Stomach (tissue), 8 donors: ENCODE measurements at regions not wholly inside any gene's neighbourhood (a gene's known extent, or its start where the extent isn't known, plus 50 kb on each side); places are given as distances from the start of the nearest gene placed in this dataset.

Experiments used
- DNase-seq, 2 donors: peaks; one replicate each; pipeline versions ENCODE4 v3.0.0 to v3.0.0-alpha.2; 2013 to 2019
- H3K27ac ChIP-seq, 5 donors: fragments of 200-600 bp in 4 of 5; sonication (generic) in 4 of 5; one replicate each; pipeline ENCODE4 v1.5.1; 2013 to 2019; ENCODE audit warnings: mild to moderate bottlenecking in 1 of 5, moderate library complexity in 1 of 5
- H3K27me3 ChIP-seq, 3 donors: fragments of 200-600 bp; sonication (generic); one replicate each; pipeline ENCODE4 v1.5.1; 2017 to 2019; ENCODE audit warnings: mixed run types in 1 of 3
- H3K36me3 ChIP-seq, 4 donors: fragments of 200-600 bp; sonication (generic); 1 replicate in 3 of 4; 2 replicates in 1 of 4; pipeline ENCODE4 v1.5.1; 2016 to 2019
- H3K4me1 ChIP-seq, 4 donors: fragments of 200-600 bp; sonication (generic); one replicate each; pipeline ENCODE4 v1.5.1; 2016 to 2019
- H3K4me3 ChIP-seq, 4 donors: fragments of 200-600 bp; sonication (generic) in 3 of 4; one replicate each; pipeline ENCODE4 v1.5.1; 2016 to 2019; ENCODE audit warnings: mild to moderate bottlenecking in 1 of 4
- H3K9me3 ChIP-seq, 4 donors: fragments of 200-600 bp; sonication (generic); one replicate each; pipeline ENCODE4 v1.5.1; 2016 to 2019
- EP300 ChIP-seq: sonication (generic); formaldehyde crosslinking; IDR thresholded peaks from one replicate; pipeline ENCODE4 v1.6.1; 2017; ENCODE audit warnings: antibody characterized with exemption
- POLR2A ChIP-seq, 4 donors: fragments of 450-650 bp; IDR thresholded peaks; one replicate each; pipeline ENCODE4 v1.6.1; 2016; ENCODE audit warnings: antibody characterized with exemption in 4 of 4, control low read depth in 2 of 4, mild to moderate bottlenecking in 1 of 4, moderate library complexity in 1 of 4
- POLR2AphosphoS5 ChIP-seq, 3 donors: sonication (generic); formaldehyde crosslinking; IDR thresholded peaks; one replicate each; pipeline ENCODE4 v1.6.1; 2016; ENCODE audit warnings: antibody characterized with exemption in 3 of 3
- WGBS, 5 donors: extraction: QIAGEN DNeasy Blood & Tissue Kit in 3 of 5; methylation state at CpG; one replicate each; pipeline versions ENCODE4 v1.1.5 to v1.1.7; 2013 to 2018; 5-methylcytosine and 5-hydroxymethylcytosine counted together
- intact Hi-C: fragments of 100-400 bp; cut with DNase I; formaldehyde crosslinking; loops from one replicate; pipeline ENCODE4 v1.15.1; 2023; ENCODE audit warnings: low total_unique reads
- TF ChIP-seq, protein P1 (sequence below), 7 experiments: fragments of 450-650 bp in 4 of 7; fragments of 200-600 bp in 3 of 7; sonication (generic) in 3 of 7; IDR thresholded peaks; one replicate each; pipeline ENCODE4 v1.5.1; 2016 to 2019; ENCODE audit warnings: antibody characterized with exemption in 7 of 7, control low read depth in 2 of 7, mild to moderate bottlenecking in 1 of 7
- donor health status: healthy with polysubstance abuse.
- donor health status: Bipolar disorder and iron deficiency.
- donor health status: healthy.

DNA sequence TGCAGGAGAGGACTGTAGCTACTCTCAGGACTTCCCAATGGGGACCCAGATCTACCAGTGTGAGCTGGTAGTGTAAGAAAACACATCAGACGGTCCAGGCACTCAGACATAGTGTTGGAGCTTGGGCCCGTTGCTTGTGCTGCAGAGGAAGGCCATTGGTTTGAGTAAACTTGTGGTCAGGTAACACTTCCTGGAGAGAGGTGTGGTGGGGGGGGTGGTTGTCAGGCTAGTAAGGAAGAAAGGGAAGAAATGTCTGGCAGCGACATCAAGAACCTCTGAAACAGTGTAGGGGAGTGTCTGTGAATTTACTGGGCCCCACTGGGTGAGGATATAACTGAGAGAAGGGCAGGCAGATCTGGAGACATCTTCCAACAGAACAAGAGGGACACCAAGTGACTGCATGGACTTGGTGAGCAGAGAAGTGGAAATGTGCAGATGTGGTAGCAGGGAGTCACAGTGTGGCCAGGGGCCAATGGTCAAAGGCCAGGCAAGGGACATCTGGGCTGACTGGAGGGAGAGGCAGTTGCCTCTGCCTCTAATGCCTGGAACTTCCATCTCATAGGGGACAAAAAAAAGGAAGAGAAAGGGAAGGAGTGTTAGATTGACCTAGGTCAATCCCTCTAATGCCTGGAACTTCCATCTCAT is 63.7 kb upstream of the MRPS22 start:
- Histone ChIP-seq H3K27ac (no peak overlapping the region), H3K9me3 (no peaks in the 10 kb centered on the region), H3K4me1 (no peaks in the 10 kb centered on the region), H3K27me3 (peaks cover 0 to 4% (median 0%) of the 10 kb centered on the region in 3 donors), H3K4me3 (no peak overlapping the region), H3K36me3 (no peaks in the 10 kb centered on the region)
- 51 to 93% (median 53%) methylated on average over 3 of the region's 3 CpGs for WGBS, 5 donors
- TF ChIP-seq, protein P1, sequence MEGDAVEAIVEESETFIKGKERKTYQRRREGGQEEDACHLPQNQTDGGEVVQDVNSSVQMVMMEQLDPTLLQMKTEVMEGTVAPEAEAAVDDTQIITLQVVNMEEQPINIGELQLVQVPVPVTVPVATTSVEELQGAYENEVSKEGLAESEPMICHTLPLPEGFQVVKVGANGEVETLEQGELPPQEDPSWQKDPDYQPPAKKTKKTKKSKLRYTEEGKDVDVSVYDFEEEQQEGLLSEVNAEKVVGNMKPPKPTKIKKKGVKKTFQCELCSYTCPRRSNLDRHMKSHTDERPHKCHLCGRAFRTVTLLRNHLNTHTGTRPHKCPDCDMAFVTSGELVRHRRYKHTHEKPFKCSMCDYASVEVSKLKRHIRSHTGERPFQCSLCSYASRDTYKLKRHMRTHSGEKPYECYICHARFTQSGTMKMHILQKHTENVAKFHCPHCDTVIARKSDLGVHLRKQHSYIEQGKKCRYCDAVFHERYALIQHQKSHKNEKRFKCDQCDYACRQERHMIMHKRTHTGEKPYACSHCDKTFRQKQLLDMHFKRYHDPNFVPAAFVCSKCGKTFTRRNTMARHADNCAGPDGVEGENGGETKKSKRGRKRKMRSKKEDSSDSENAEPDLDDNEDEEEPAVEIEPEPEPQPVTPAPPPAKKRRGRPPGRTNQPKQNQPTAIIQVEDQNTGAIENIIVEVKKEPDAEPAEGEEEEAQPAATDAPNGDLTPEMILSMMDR (IDR thresholded peaks at IDR 0.05) = no peak
- no peak for TF ChIP-seq POLR2AphosphoS5 (IDR thresholded peaks at IDR 0.05)
- TF ChIP-seq EP300 = no peak
- no peak for TF ChIP-seq POLR2A (IDR thresholded peaks at IDR 0.05)
- no peak for DNase-seq
- intact Hi-C loops = no loop called here

DNA sequence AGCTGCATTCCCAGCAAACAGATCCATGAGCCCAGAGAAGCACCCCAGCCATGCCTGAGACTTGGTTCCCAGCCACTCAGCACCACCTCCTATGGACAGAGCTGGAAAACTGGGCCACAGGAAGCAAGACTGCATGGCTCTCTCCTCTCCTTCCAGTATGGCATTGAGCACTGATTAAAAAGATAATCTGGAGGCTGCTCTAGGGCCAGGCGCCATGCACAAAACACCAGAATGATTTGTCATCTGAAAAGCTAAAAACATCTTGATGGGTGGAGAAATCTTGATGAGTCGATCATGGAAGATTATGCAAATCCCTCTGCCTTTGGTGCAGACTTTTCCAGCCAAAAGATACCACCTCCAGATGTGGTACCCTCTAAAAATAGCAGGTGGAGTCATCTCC is 62.7 kb upstream of the MRPS22 start:
- peaks cover 0 to 4% (median 0%) of the 10 kb centered on the region in 3 donors for H3K27me3 ChIP-seq
- WGBS, 5 donors = 79 to 96% (median 86%) methylated on average over 2 of the region's 2 CpGs
- H3K4me3 ChIP-seq = no peak overlapping the region
- DNase-seq = no peak
- intact Hi-C loops = no loop called here
- no peak overlapping the region for H3K27ac ChIP-seq
- H3K9me3 ChIP-seq = no peaks in the 10 kb centered on the region
- TF ChIP-seq, protein P1 (IDR thresholded peaks at IDR 0.05) = no peak
- TF ChIP-seq POLR2AphosphoS5 (IDR thresholded peaks at IDR 0.05) = no peak
- no peak for TF ChIP-seq EP300
- TF ChIP-seq POLR2A (IDR thresholded peaks at IDR 0.05) = no peak
- no peaks in the 10 kb centered on the region for H3K4me1 ChIP-seq
- no peaks in the 10 kb centered on the region for H3K36me3 ChIP-seq

DNA sequence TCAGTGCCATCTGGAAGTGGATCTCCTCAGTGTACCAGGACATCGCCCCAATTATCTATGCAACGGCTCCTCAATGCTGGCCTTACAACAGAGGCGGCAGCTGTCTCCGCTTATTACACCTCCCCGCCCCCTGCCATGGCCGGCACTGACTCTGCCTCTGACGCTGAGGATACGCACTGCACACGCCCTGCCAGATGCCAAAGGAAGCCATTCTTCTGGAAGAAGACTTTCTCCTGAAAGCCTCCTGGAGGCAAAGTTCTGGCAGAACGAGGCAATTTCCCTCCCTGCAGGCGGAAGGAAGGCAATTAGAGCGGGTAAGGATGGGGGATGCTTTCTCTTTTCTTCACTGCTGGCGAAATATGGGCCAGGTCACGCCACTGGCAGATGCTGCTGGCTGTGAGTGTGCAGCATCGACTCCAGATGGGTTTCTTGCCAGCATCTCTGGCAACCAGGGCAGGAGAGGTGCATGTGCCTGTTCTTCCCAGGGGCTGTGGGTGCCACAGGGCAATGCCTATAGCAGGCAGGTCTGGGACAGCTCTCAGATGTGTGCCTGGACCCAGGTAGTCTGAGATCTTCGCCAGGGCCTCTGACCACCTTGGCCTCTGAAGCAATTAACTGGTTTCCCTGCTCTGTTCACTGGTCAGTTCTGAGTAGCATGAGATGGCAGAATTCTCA is 62.2 kb upstream of the MRPS22 start:
- Histone ChIP-seq H3K9me3 (no peaks in the 10 kb centered on the region), H3K27me3 (peaks cover 0 to 4% (median 0%) of the 10 kb centered on the region in 3 donors), H3K27ac (no peak overlapping the region), H3K36me3 (no peaks in the 10 kb centered on the region), H3K4me3 (no peak overlapping the region), H3K4me1 (no peaks in the 10 kb centered on the region)
- WGBS, 5 donors = 68 to 80% (median 76%) methylated on average over 11 to 16 of the region's 16 CpGs
- TF ChIP-seq POLR2AphosphoS5 (IDR thresholded peaks at IDR 0.05) = no peak
- intact Hi-C loops = no loop called here
- DNase-seq = no peak

DNA sequence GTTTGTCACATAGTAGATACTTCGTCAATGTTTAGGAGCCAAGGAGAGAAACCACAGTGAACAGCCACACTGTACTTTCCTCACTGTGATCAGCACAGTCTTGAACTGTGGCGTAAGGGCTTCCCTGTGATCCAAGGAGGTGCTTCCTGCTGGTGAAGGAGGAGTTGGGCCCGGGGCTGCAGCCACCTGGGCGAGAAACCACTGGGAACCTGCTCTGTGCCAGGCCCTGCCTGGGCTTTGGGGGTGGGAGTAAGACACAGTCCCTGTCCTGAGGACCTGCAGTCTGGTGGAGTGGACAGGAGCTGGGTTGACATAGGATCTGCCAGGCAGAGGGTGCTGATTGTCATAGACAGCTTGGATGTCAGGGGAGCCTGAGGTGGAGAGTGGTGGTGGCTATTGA is 60.5 kb upstream of the MRPS22 start:
- Histone ChIP-seq H3K9me3 (no peaks in the 10 kb centered on the region), H3K4me3 (no peak overlapping the region), H3K27me3 (peaks cover 0 to 4% (median 0%) of the 10 kb centered on the region in 3 donors), H3K27ac (no peak overlapping the region), H3K4me1 (no peaks in the 10 kb centered on the region), H3K36me3 (no peaks in the 10 kb centered on the region)
- TF ChIP-seq EP300 = no peak
- TF ChIP-seq, protein P1 (IDR thresholded peaks at IDR 0.05) = no peak
- no peak for TF ChIP-seq POLR2A (IDR thresholded peaks at IDR 0.05)
- no peak for TF ChIP-seq POLR2AphosphoS5 (IDR thresholded peaks at IDR 0.05)
- no peak for DNase-seq
- WGBS, 5 donors = 76 to 93% (median 85%) methylated on average over 4 of the region's 4 CpGs
- intact Hi-C loops = no loop called here

DNA sequence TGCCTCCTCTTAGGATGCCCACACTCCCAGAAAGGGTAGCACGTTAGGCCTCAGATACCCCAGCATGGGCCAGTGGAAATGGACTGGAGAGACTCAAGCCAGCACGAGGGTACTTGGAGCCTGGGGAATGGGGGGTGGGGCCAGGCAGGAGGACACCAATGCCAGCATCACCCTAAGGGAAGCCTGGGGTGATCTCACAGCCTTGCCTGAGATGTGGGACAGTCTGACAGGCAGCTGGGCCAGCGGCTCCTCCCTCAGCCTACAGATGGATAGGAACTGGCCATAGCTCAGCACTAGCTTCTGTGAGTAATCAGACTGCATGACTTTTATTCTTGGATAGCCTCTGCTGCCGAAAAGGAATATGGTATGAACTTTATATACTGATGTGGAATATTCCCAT is 59.6 kb upstream of the MRPS22 start:
- Histone ChIP-seq H3K9me3 (no peaks in the 10 kb centered on the region), H3K27ac (no peak overlapping the region), H3K36me3 (no peaks in the 10 kb centered on the region), H3K27me3 (peaks cover 0 to 4% (median 0%) of the 10 kb centered on the region in 3 donors), H3K4me1 (no peaks in the 10 kb centered on the region), H3K4me3 (no peak overlapping the region)
- intact Hi-C loops = no loop called here
- TF ChIP-seq POLR2A (IDR thresholded peaks at IDR 0.05) = no peak
- TF ChIP-seq EP300 = no peak
- no peak for TF ChIP-seq POLR2AphosphoS5 (IDR thresholded peaks at IDR 0.05)
- TF ChIP-seq, protein P1 (IDR thresholded peaks at IDR 0.05) = no peak
- no peak for DNase-seq
- WGBS, 5 donors = 67 to 86% (median 77%) methylated on average over 2 to 4 of the region's 4 CpGs
